Right cardiac atrium (tissue), 5 donors: ENCODE measurements at regions not wholly inside any gene's neighbourhood (a gene's known extent, or its start where the extent isn't known, plus 50 kb on each side); places are given as distances from the start of the nearest gene placed in this dataset.
"Not testable (repeated sequence)": the region's sequence is repeated elsewhere in the genome, so short reads cannot be mapped to it uniquely, and the experiment has no call there.

Experiments used
- ATAC-seq, 2 donors: fragments of 200-7000 bp; cut with Tn5 transposase; one replicate each; pipeline versions ENCODE4 v1.8.0 to v1.9.1; 2020; ENCODE audit warnings: moderate library complexity in 2 of 2, mild to moderate bottlenecking in 1 of 2
- DNase-seq, 3 donors: peaks; one replicate each; pipeline ENCODE4 v3.0.0-alpha.2; 2020
- H3K27ac ChIP-seq: one replicate; pipeline ENCODE4 v1.5.1; 2013; ENCODE audit warnings: mild to moderate bottlenecking, low read length, control low read depth, moderate library complexity
- H3K27me3 ChIP-seq: one replicate; pipeline ENCODE4 v1.6.1; 2013; ENCODE audit not compliant: control insufficient read depth, insufficient read depth
- H3K4me1 ChIP-seq: one replicate; pipeline ENCODE4 v1.6.1; 2013; ENCODE audit warnings: low read length; ENCODE audit not compliant: control insufficient read depth, insufficient read depth
- H3K4me3 ChIP-seq: one replicate; pipeline ENCODE4 v1.5.1; 2013; ENCODE audit warnings: low read length, control low read depth
- H3K9me3 ChIP-seq: one replicate; pipeline ENCODE4 v1.6.1; 2013; ENCODE audit warnings: low read length; ENCODE audit not compliant: control insufficient read depth
- WGBS: extraction: QIAGEN DNeasy Blood & Tissue Kit; methylation state at CpG from one replicate; pipeline ENCODE4 v1.1.7; 2013; 5-methylcytosine and 5-hydroxymethylcytosine counted together
- intact Hi-C, 4 donors: fragments of 100-400 bp; cut with DNase I; formaldehyde crosslinking; loops; one replicate each; pipeline versions ENCODE4 v1.11.0 to v1.14.0; 2022 to 2023
- donor health status: healthy with polysubstance abuse.
- donor health status: DM: no; HTN: yes; CAD: no.
- donor health status: DM: no; HTN: no; CAD: no.
- donor health status: DM: no; HTN: yes; CAD: no; lungs with severe emphysema.
- donor health status: DM: yes; HTN: yes; CAD: no.

DNA sequence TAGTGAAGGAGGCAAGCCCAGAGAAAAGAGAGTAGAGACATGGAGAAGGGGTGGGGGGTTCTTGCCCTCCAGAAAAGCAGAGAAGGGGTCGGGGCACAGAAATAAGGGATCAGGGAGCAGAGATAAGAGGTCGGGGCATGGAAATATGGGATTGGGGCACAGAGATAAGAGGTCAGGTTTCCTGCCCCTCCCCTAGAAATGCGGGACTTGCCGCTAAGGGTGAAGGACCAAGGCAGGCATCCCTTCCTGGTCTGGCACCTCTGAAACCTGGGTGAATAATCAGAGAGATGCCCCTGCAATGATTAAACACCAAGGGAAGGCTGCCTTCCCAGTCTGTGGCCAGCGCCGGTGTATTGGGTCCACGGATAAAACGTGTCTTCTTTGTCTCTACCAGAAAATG, 584.5 kb upstream of the MDGA2 start:
- DNase-seq, H3K27ac ChIP-seq, ATAC-seq, H3K27me3 ChIP-seq, H3K4me1 ChIP-seq, H3K9me3 ChIP-seq, H3K4me3 ChIP-seq, intact Hi-C loops: not testable (repeated sequence)
- 79% methylated on average over 8 of the region's 8 CpGs for WGBS

GRCh38 chr14:48259232-48259631, 583.8 kb upstream of the MDGA2 start:
- H3K27ac ChIP-seq, H3K9me3 ChIP-seq, intact Hi-C loops, H3K4me1 ChIP-seq, H3K4me3 ChIP-seq, H3K27me3 ChIP-seq, ATAC-seq, DNase-seq: not testable (repeated sequence)
- WGBS = 69% methylated on average over 5 of the region's 5 CpGs

- H3K4me3 ChIP-seq, H3K27ac ChIP-seq, H3K9me3 ChIP-seq, H3K27me3 ChIP-seq, H3K4me1 ChIP-seq, intact Hi-C loops, DNase-seq, ATAC-seq: not testable (repeated sequence)
- WGBS = 71% methylated on average over 9 of the region's 9 CpGs
Observed at GRCh38 chr14:48258703-48259102, 583.3 kb upstream of the MDGA2 start.

DNA sequence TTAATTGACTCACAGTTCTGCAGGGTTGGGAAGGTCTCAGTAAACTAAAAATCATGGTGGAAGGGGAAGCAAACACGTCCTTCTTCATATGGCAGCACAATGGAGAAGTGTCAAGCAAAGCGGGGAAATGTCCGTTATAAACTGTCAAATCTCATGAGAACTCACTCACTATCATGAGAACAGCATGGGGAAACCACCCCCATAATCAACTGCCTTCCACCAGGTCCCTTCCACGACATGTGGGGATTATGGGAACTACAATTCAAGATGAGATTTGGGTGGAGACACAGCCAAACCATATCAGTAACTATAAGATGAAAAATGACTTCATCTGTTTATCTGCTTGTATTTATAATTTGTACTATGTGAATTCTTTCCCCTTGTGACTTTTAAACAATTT, 577.6 kb upstream of the MDGA2 start:
- WGBS = 74% methylated on average over 4 of the region's 4 CpGs
- H3K27me3 ChIP-seq = no peaks in the 10 kb centered on the region
- DNase-seq = no peak
- no peak overlapping the region for H3K4me3 ChIP-seq
- intact Hi-C loops = no loop called here
- no peaks in the 10 kb centered on the region for H3K9me3 ChIP-seq
- H3K27ac ChIP-seq = no peak overlapping the region
- H3K4me1 ChIP-seq = no peaks in the 10 kb centered on the region
- no peak for ATAC-seq

DNA sequence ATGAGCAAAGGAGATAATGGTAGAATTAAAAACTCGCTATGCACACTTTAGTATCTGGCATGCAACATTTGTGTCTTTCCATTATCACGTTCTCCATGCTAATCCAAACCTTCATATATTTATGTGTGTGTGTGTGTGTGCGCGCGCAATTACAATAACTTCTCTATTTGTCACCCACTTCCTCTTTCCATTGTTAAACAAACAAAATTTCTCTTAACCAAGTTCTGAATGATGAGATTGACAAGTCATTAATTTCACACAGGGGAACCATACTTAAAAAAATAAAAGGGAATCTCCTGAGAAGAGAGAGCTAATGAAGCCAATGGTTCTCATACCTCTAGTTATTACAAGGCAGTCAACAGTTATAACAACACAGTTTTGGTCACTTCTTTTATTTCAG, 575.9 kb upstream of the MDGA2 start:
- intact Hi-C loops = no loop called here
- no peak overlapping the region for H3K27ac ChIP-seq
- ATAC-seq = no peak
- no peaks in the 10 kb centered on the region for H3K4me1 ChIP-seq
- no peaks in the 10 kb centered on the region for H3K27me3 ChIP-seq
- 67% methylated on average over 5 of the region's 5 CpGs for WGBS
- H3K4me3 ChIP-seq = no peak overlapping the region
- no peak for DNase-seq
- no peaks in the 10 kb centered on the region for H3K9me3 ChIP-seq

DNA sequence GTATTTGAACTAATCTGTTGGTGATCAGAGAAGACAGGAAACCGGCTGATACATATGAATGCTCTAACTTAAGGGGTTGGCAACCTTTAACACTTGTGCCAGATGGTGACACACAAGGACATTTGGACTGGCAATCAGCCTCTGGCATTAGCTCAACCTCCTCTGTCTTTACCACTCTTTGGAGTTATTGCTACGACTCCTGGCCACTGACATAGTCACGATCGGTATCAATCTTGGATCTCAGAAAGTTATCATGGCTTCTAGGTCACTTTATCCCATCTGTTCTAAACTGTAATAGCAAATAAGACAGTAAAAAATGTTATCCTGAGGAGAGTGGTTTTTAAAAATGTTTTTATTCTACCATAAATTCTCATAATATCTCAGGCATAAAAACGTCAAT, 575.2 kb upstream of the MDGA2 start:
- DNase-seq (no peak), ATAC-seq (no peak)
- Histone ChIP-seq H3K9me3 (no peaks in the 10 kb centered on the region), H3K27ac (no peak overlapping the region), H3K4me1 (no peaks in the 10 kb centered on the region), H3K4me3 (no peak overlapping the region), H3K27me3 (no peaks in the 10 kb centered on the region)
- 77% methylated on average over 5 of the region's 5 CpGs for whole genome bisulfite sequencing
- intact Hi-C loops = no loop called here

DNA sequence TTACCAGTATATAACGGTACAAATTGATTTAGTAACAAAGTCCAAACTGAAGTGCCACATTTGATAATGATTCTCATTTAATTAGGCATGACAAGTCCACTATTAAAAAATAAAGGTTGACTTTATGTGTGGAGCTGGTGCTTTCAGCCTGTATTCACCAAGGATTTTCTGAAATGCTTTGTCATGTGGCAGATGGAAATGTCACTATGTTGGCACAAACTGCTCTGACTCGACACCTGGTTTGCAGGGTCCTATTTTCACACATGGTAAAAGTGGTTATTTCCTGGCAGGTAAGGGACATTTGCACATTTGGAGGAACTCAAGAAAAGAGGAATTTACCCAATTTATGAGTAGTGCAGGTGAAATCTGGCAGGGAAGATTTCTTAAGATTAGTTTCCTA, 572.6 kb upstream of the MDGA2 start:
- H3K4me1 ChIP-seq = no peaks in the 10 kb centered on the region
- WGBS = 59% methylated on average over 2 of the region's 2 CpGs
- intact Hi-C loops = no loop called here
- H3K27ac ChIP-seq = no peak overlapping the region
- DNase-seq (no peak), ATAC-seq (no peak)
- H3K9me3 ChIP-seq = no peaks in the 10 kb centered on the region
- H3K4me3 ChIP-seq = no peak overlapping the region
- no peaks in the 10 kb centered on the region for H3K27me3 ChIP-seq

DNA sequence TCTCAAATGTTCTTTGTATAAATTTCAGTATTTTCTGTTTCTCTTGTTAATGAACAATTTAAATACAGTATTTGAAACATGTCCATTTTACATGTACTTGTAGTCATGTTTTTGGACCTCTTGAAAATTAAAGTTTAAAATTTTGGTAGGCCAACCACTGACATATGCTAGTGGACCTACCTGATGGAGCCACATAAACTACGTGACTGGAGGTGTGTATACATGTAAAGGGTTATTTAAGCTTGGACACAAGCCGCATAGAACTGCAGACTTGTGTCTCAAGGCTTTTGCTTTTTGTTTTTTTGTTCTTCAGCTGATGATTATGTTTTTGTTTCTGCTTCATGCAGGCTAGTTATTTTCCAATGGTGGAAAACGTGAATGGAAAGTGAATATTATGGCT, 568.5 kb upstream of the MDGA2 start:
- DNase-seq (no peak), ATAC-seq (no peak)
- no peak overlapping the region for H3K4me3 ChIP-seq
- no peaks in the 10 kb centered on the region for H3K9me3 ChIP-seq
- 83% methylated on average over 3 of the region's 3 CpGs for WGBS
- no peak overlapping the region for H3K27ac ChIP-seq
- intact Hi-C loops = no loop called here
- no peaks in the 10 kb centered on the region for H3K4me1 ChIP-seq
- no peaks in the 10 kb centered on the region for H3K27me3 ChIP-seq

DNA sequence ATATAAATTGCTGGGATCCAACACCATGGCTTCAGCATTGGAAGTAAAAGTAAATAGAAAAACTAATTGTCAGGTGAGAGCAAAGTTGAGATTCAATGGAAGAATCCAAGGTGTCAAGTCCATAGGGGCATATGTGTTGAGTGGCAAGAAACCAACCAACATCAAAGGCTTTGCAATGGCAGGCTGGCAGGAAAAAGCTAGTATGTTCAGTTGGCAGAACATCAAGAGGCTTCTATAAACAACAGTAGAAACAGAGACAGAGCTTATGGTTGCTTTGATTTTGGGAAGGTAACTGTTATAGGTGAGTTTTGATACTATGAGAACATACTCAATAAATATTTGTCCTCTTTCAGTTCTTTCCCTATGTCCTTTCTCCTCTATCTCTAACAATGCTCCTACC, 553.7 kb upstream of the MDGA2 start:
- no peaks in the 10 kb centered on the region for H3K4me1 ChIP-seq
- H3K4me3 ChIP-seq = no peak overlapping the region
- no peak overlapping the region for H3K27ac ChIP-seq
- H3K9me3 ChIP-seq = no peaks in the 10 kb centered on the region
- no peak for ATAC-seq
- H3K27me3 ChIP-seq = no peaks in the 10 kb centered on the region
- intact Hi-C loops = no loop called here
- no peak for DNase-seq

- H3K27ac ChIP-seq = no peak overlapping the region
- H3K9me3 ChIP-seq = no peaks in the 10 kb centered on the region
- intact Hi-C loops = no loop called here
- no peaks in the 10 kb centered on the region for H3K27me3 ChIP-seq
- ATAC-seq (no peak), DNase-seq (no peak)
- H3K4me1 ChIP-seq = no peaks in the 10 kb centered on the region
- no peak overlapping the region for H3K4me3 ChIP-seq
- 85% methylated on average over 13 of the region's 13 CpGs for WGBS
Observed at GRCh38 chr14:48193893-48194292, 518.5 kb upstream of the MDGA2 start.

DNA sequence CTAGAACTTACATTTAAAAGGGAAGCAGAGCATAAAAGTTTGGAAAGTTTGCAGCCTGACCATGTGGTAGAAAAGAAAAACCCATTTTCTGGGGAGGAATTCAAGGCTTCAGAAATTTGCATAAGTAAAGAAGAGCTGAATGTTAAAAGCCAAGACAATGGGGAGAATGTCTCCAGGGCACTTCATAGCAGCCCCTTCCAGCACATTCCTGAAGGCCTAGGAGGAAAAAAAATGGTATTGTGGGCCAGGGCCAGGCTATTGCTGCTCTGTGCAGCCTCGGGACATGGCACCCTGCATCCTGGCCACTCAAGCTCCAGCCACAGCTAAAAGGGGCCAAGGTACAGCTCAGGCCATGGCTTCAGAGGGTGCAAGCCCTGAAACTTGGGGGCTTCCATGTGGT, 474.2 kb upstream of the MDGA2 start:
- H3K4me3 ChIP-seq, H3K4me1 ChIP-seq, H3K9me3 ChIP-seq, H3K27ac ChIP-seq, H3K27me3 ChIP-seq, DNase-seq, ATAC-seq, intact Hi-C loops: not testable (repeated sequence)
- WGBS = 79% methylated on average over 1 of the region's 1 CpG

GRCh38 chr14:48140804-48141203, 465.4 kb upstream of the MDGA2 start:
- WGBS = 71% methylated on average over 3 of the region's 3 CpGs
- Histone ChIP-seq H3K27me3 (no peaks in the 10 kb centered on the region), H3K27ac (no peak overlapping the region), H3K4me1 (no peaks in the 10 kb centered on the region), H3K4me3 (no peak overlapping the region), H3K9me3 (no peaks in the 10 kb centered on the region)
- intact Hi-C loops = no loop called here
- ATAC-seq = no peak
- DNase-seq = no peak
